ENCODE measurements at regions not wholly inside any gene's neighbourhood (a gene's known extent, or its start where the extent isn't known, plus 50 kb on each side); places are given as distances from the start of the nearest gene placed in this dataset.

- no peaks in the 10 kb centered on the region for H4K20me1 ChIP-seq (ENCODE audit: control insufficient read depth, insufficient read depth, low read length, poor library complexity, severe bottlenecking)
- POLR2A ChIA-PET, result no interaction called here
- no peak overlapping the region for H2AFZ ChIP-seq (ENCODE audit: insufficient read depth, low read depth, low read length, poor library complexity, severe bottlenecking)
- ATAC-seq (ENCODE audit: low read depth) (no peak), DNase-seq (no peak)
- no peaks in the 10 kb centered on the region for H3K9me3 Mint-ChIP-seq (ENCODE audit: insufficient read depth)
- no peak overlapping the region for H3K4me2 ChIP-seq (replicated peaks; ENCODE audit: low read depth, low read length, poor library complexity, severe bottlenecking)
- no peaks in the 10 kb centered on the region for H3K79me2 ChIP-seq (ENCODE audit: control insufficient read depth, insufficient read depth, low read length)
- TF ChIP-seq EZH2 (IDR thresholded peaks at IDR 0.05; ENCODE audit: borderline replicate concordance, insufficient read depth, low read depth, low read length, poor library complexity, severe bottlenecking) (no peak), CTCF (IDR thresholded peaks at IDR 0.05) (no peak)
- CTCF ChIA-PET, result no interaction called here
- H3K36me3 ChIP-seq (replicated peaks in 1 of 2; ENCODE audit: control extremely low read depth in 1 of 2, control insufficient read depth in 1 of 2, extremely low read depth in 1 of 2, insufficient read depth in 2 of 2, low read length in 1 of 2), result no peaks in the 10 kb centered on the region
- no peak overlapping the region for H3K9ac ChIP-seq (ENCODE audit: low read length)
- no peak overlapping the region for H3K4me3 Mint-ChIP-seq
- H3K27ac ChIP-seq (ENCODE audit: low read length in 2 of 2), result no peak overlapping the region
- peaks cover 0 to 2% (median 1%) of the 10 kb centered on the region in 3 donors for H3K9me3 ChIP-seq (ENCODE audit: control extremely low read depth in 1 of 3, control insufficient read depth in 2 of 3, insufficient read depth in 1 of 3, low read length in 2 of 3)
- no peak overlapping the region for H3K4me3 ChIP-seq (ENCODE audit: control extremely low read depth in 1 of 5, extremely low read depth in 1 of 5, insufficient read depth in 1 of 5, low read depth in 2 of 5, low read length in 4 of 5)
- intact Hi-C loops (cut with micrococcal nuclease), result no loop called here
- peaks cover 2% of the 10 kb centered on the region for H3K27me3 Mint-ChIP-seq
- H3K4me1 ChIP-seq (ENCODE audit: control insufficient read depth in 2 of 2, insufficient read depth in 2 of 2, low read length in 2 of 2), result no peaks in the 10 kb centered on the region
- no peak overlapping the region for H3K27ac Mint-ChIP-seq
- no peaks in the 10 kb centered on the region for H3K27me3 ChIP-seq (replicated peaks in 1 of 4; ENCODE audit: control extremely low read depth in 1 of 4, control insufficient read depth in 3 of 4, insufficient read depth in 4 of 4, low read length in 3 of 4)
- no peaks in the 10 kb centered on the region for H3K4me1 Mint-ChIP-seq
These were observed 81.7 kb upstream of the ALK start for GRCh38 chr2:30003128-30003527.

- ChIA-PET CTCF (no interaction called here), POLR2A (no interaction called here)
- Histone ChIP-seq H3K9ac (ENCODE audit: low read length) (no peak overlapping the region), H3K4me3 (ENCODE audit: control extremely low read depth in 1 of 5, extremely low read depth in 1 of 5, insufficient read depth in 1 of 5, low read depth in 2 of 5, low read length in 4 of 5) (no peak overlapping the region), H3K79me2 (ENCODE audit: control insufficient read depth, insufficient read depth, low read length) (no peaks in the 10 kb centered on the region), H3K9me3 (ENCODE audit: control extremely low read depth in 1 of 3, control insufficient read depth in 2 of 3, insufficient read depth in 1 of 3, low read length in 2 of 3) (no peaks in the 10 kb centered on the region), H3K36me3 (replicated peaks in 1 of 2; ENCODE audit: control extremely low read depth in 1 of 2, control insufficient read depth in 1 of 2, extremely low read depth in 1 of 2, insufficient read depth in 2 of 2, low read length in 1 of 2) (no peaks in the 10 kb centered on the region), H2AFZ (ENCODE audit: insufficient read depth, low read depth, low read length, poor library complexity, severe bottlenecking) (no peak overlapping the region), H3K4me1 (ENCODE audit: control insufficient read depth in 2 of 2, insufficient read depth in 2 of 2, low read length in 2 of 2) (peaks cover 0 to 13% of the 10 kb centered on the region in 2 donors), H4K20me1 (ENCODE audit: control insufficient read depth, insufficient read depth, low read length, poor library complexity, severe bottlenecking) (no peaks in the 10 kb centered on the region), H3K4me2 (replicated peaks; ENCODE audit: low read depth, low read length, poor library complexity, severe bottlenecking) (no peak overlapping the region), H3K27me3 (replicated peaks in 1 of 4; ENCODE audit: control extremely low read depth in 1 of 4, control insufficient read depth in 3 of 4, insufficient read depth in 4 of 4, low read length in 3 of 4) (peaks cover 0 to 7% (median 0%) of the 10 kb centered on the region in 4 experiments), H3K27ac (ENCODE audit: low read length in 2 of 2) (no peak overlapping the region)
- TF ChIP-seq EZH2 (IDR thresholded peaks at IDR 0.05; ENCODE audit: borderline replicate concordance, insufficient read depth, low read depth, low read length, poor library complexity, severe bottlenecking), result no peak
- no peak for TF ChIP-seq CTCF (IDR thresholded peaks at IDR 0.05)
- no peaks in the 10 kb centered on the region for H3K4me1 Mint-ChIP-seq
- WGBS (ENCODE audit: insufficient coverage), result 61% methylated on average over 3 of the region's 4 CpGs
- intact Hi-C loops (cut with micrococcal nuclease), result no loop called here
- no peak overlapping the region for H3K27ac Mint-ChIP-seq
- peaks cover 7% of the 10 kb centered on the region for H3K27me3 Mint-ChIP-seq
- no peak overlapping the region for H3K4me3 Mint-ChIP-seq
- no peak for ATAC-seq (ENCODE audit: low read depth)
- no peak for DNase-seq
- H3K9me3 Mint-ChIP-seq (ENCODE audit: insufficient read depth), result no peaks in the 10 kb centered on the region
These were observed 101.2 kb upstream of the ALK start for GRCh38 chr2:30022444-30023071.
